ENCODE measurements at regions not wholly inside any gene's neighbourhood (a gene's known extent, or its start where the extent isn't known, plus 50 kb on each side); places are given as distances from the start of the nearest gene placed in this dataset.

GRCh38 chr6:23650676-23651075 is 475.3 kb upstream of the NRSN1 start:
- H3K9me2 ChIP-seq (ENCODE audit: low read depth, low read length) = no peaks in the 10 kb centered on the region
- no peaks in the 10 kb centered on the region for H3K36me3 ChIP-seq (ENCODE audit: insufficient read depth, low read length)
- H3K27ac ChIP-seq (ENCODE audit: low read depth, low read length, poor library complexity, severe bottlenecking) = no peak overlapping the region
- no peaks in the 10 kb centered on the region for H3K4me1 ChIP-seq (ENCODE audit: insufficient read depth, low read length, severe bottlenecking)
- H3K79me2 ChIP-seq (ENCODE audit: insufficient read depth, low read length) = no peaks in the 10 kb centered on the region
- H3K27me3 ChIP-seq (ENCODE audit: insufficient read depth, low read length) = no peaks in the 10 kb centered on the region
- no peak overlapping the region for H3K9ac ChIP-seq (ENCODE audit: low read length)
- H3K4me3 ChIP-seq (ENCODE audit: low read depth, low read length, poor library complexity, severe bottlenecking) = no peak overlapping the region
- H4K20me1 ChIP-seq (ENCODE audit: insufficient read depth, low read length) = no peaks in the 10 kb centered on the region
- H3K9me3 ChIP-seq (ENCODE audit: low read length) = no peaks in the 10 kb centered on the region
- H3K4me2 ChIP-seq (ENCODE audit: low read length) = no peak overlapping the region
- no peak overlapping the region for H2AFZ ChIP-seq (ENCODE audit: low read length)
- TF ChIP-seq EZH2 (IDR thresholded peaks at IDR 0.05; ENCODE audit: borderline replicate concordance, low read length) (no peak), CTCF (IDR thresholded peaks at IDR 0.05; ENCODE audit: low read length) (no peak)
- no peaks in the 10 kb centered on the region for H3F3A ChIP-seq (ENCODE audit: insufficient read depth, low read length)

DNA sequence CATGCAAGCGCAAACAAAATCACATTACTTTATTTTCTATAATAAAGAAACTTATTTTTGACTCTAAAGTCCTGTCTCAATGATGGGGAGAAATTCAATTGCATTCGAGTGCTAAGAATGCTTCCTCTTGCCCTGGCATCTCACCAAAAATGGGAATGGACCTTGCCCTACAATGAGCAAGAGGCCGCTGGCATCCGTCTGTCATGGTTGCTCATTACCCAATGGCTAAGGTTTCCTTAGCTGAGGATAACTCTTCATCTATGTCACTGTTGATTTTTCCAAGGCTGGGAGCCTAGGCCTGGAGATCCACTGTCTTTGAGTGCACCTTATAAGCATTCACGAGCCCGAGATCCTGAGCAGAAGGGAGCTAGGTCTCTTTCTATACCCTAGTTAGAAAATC is 471.3 kb upstream of the NRSN1 start:
- H3F3A ChIP-seq (ENCODE audit: insufficient read depth, low read length) = no peaks in the 10 kb centered on the region
- H3K4me1 ChIP-seq (ENCODE audit: insufficient read depth, low read length, severe bottlenecking) = no peaks in the 10 kb centered on the region
- H3K36me3 ChIP-seq (ENCODE audit: insufficient read depth, low read length) = no peaks in the 10 kb centered on the region
- no peak overlapping the region for H3K9ac ChIP-seq (ENCODE audit: low read length)
- no peak overlapping the region for H3K27ac ChIP-seq (ENCODE audit: low read depth, low read length, poor library complexity, severe bottlenecking)
- no peaks in the 10 kb centered on the region for H3K9me2 ChIP-seq (ENCODE audit: low read depth, low read length)
- no peaks in the 10 kb centered on the region for H3K79me2 ChIP-seq (ENCODE audit: insufficient read depth, low read length)
- H3K4me2 ChIP-seq (ENCODE audit: low read length) = no peak overlapping the region
- TF ChIP-seq CTCF (IDR thresholded peaks at IDR 0.05; ENCODE audit: low read length) (no peak), EZH2 (IDR thresholded peaks at IDR 0.05; ENCODE audit: borderline replicate concordance, low read length) (no peak)
- H3K4me3 ChIP-seq (ENCODE audit: low read depth, low read length, poor library complexity, severe bottlenecking) = no peak overlapping the region
- no peaks in the 10 kb centered on the region for H4K20me1 ChIP-seq (ENCODE audit: insufficient read depth, low read length)
- no peaks in the 10 kb centered on the region for H3K27me3 ChIP-seq (ENCODE audit: insufficient read depth, low read length)
- H3K9me3 ChIP-seq (ENCODE audit: low read length) = no peaks in the 10 kb centered on the region
- H2AFZ ChIP-seq (ENCODE audit: low read length) = no peak overlapping the region

GRCh38 chr6:23655525-23655924 is 470.5 kb upstream of the NRSN1 start:
- Histone ChIP-seq H3K4me1 (ENCODE audit: insufficient read depth, low read length, severe bottlenecking) (no peaks in the 10 kb centered on the region), H3K9me3 (ENCODE audit: low read length) (no peaks in the 10 kb centered on the region), H3K27ac (ENCODE audit: low read depth, low read length, poor library complexity, severe bottlenecking) (no peak overlapping the region), H3K36me3 (ENCODE audit: insufficient read depth, low read length) (no peaks in the 10 kb centered on the region), H3K9ac (ENCODE audit: low read length) (no peak overlapping the region), H2AFZ (ENCODE audit: low read length) (no peak overlapping the region), H4K20me1 (ENCODE audit: insufficient read depth, low read length) (no peaks in the 10 kb centered on the region), H3K79me2 (ENCODE audit: insufficient read depth, low read length) (no peaks in the 10 kb centered on the region), H3K9me2 (ENCODE audit: low read depth, low read length) (no peaks in the 10 kb centered on the region), H3K27me3 (ENCODE audit: insufficient read depth, low read length) (no peaks in the 10 kb centered on the region), H3K4me3 (ENCODE audit: low read depth, low read length, poor library complexity, severe bottlenecking) (no peak overlapping the region), H3F3A (ENCODE audit: insufficient read depth, low read length) (no peaks in the 10 kb centered on the region), H3K4me2 (ENCODE audit: low read length) (no peak overlapping the region)
- TF ChIP-seq EZH2 (IDR thresholded peaks at IDR 0.05; ENCODE audit: borderline replicate concordance, low read length) = no peak
- no peak for TF ChIP-seq CTCF (IDR thresholded peaks at IDR 0.05; ENCODE audit: low read length)

Data from OCI-LY1 (cell line).